SK-N-SH treated with all-trans-retinoic acid at 6 μM for 48 hours (cell line): ENCODE measurements at regions not wholly inside any gene's neighbourhood (a gene's known extent, or its start where the extent isn't known, plus 50 kb on each side); places are given as distances from the start of the nearest gene placed in this dataset.

Experiments used
- CSDC2 ChIP-seq: fragments of 250-450 bp; sonication (Bioruptor Pico); IDR thresholded peaks from 2 replicates; pipeline ENCODE4 v1.5.0; 2020; ENCODE audit warnings: mild to moderate bottlenecking, moderate library complexity
- CSRNP3 ChIP-seq: fragments of 250-450 bp; sonication (Bioruptor Pico); IDR thresholded peaks from 2 replicates; pipeline ENCODE4 v1.5.1; 2021; ENCODE audit warnings: mild to moderate bottlenecking, moderate library complexity
- ISL1 ChIP-seq: fragments of 250-450 bp; sonication (Bioruptor Pico); IDR thresholded peaks from 2 replicates; pipeline ENCODE4 v2.1.2; 2022; ENCODE audit warnings: mild to moderate bottlenecking, moderate library complexity
- RARB ChIP-seq: fragments of 250-450 bp; sonication (Bioruptor Pico); IDR thresholded peaks from 2 replicates; pipeline ENCODE4 v1.8.0; 2021; ENCODE audit warnings: mild to moderate bottlenecking, moderate library complexity
- ZC3H10 ChIP-seq: fragments of 250-450 bp; sonication (Bioruptor Pico); IDR thresholded peaks from 2 replicates; pipeline ENCODE4 v1.5.1; 2021; ENCODE audit warnings: mild to moderate bottlenecking, moderate library complexity
- ZFP3 ChIP-seq: fragments of 250-450 bp; sonication (Bioruptor Pico); IDR thresholded peaks from 2 replicates; pipeline ENCODE4 v1.5.0; 2020; ENCODE audit warnings: mild to moderate bottlenecking, moderate library complexity
- TF ChIP-seq, protein P1 (sequence below): fragments of 250-450 bp; sonication (Bioruptor Pico); IDR thresholded peaks from 2 replicates; pipeline ENCODE4 v1.8.0; 2020; ENCODE audit warnings: mild to moderate bottlenecking, moderate library complexity, borderline replicate concordance

DNA sequence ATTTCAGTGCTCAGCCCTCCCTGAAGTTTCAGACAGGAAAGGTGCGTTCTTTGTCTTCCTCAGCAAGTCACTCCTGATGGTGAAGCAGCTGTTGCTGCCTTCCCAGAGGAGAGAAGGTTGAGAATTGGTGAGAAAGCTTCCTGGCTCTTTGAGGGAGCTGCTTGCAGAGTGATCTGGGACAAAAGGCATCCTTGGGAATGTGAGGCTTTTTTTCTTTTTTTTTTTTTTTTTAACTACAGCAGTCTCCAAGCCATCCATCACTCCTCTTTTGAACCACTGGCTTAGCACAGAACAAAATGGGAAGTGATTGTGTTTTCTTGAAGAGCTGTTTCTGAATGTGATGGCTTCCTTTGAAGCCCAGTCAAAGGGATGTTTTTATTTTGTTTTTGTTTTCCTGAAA lies 120.4 kb upstream of the LRIG3 start:
- no peak for TF ChIP-seq CSRNP3 (CRISPR knock-in tag)
- no peak for TF ChIP-seq ZFP3 (CRISPR knock-in tag)
- TF ChIP-seq CSDC2 (CRISPR knock-in tag) = no peak
- TF ChIP-seq ZC3H10 = no peak
- TF ChIP-seq, protein P1, sequence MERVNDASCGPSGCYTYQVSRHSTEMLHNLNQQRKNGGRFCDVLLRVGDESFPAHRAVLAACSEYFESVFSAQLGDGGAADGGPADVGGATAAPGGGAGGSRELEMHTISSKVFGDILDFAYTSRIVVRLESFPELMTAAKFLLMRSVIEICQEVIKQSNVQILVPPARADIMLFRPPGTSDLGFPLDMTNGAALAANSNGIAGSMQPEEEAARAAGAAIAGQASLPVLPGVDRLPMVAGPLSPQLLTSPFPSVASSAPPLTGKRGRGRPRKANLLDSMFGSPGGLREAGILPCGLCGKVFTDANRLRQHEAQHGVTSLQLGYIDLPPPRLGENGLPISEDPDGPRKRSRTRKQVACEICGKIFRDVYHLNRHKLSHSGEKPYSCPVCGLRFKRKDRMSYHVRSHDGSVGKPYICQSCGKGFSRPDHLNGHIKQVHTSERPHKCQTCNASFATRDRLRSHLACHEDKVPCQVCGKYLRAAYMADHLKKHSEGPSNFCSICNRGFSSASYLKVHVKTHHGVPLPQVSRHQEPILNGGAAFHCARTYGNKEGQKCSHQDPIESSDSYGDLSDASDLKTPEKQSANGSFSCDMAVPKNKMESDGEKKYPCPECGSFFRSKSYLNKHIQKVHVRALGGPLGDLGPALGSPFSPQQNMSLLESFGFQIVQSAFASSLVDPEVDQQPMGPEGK (CRISPR knock-in tag) = no peak
- TF ChIP-seq ISL1 (CRISPR knock-in tag) = no peak
- no peak for TF ChIP-seq RARB (CRISPR knock-in tag)
